ENCODE measurements at regions not wholly inside any gene's neighbourhood (a gene's known extent, or its start where the extent isn't known, plus 50 kb on each side); places are given as distances from the start of the nearest gene placed in this dataset.

GRCh38 chr7:155229548-155230168, 68.0 kb upstream of the INSIG1 start:
- TF ChIP-seq POLR2AphosphoS5 (IDR thresholded peaks at IDR 0.05; ENCODE audit: borderline replicate concordance, low read depth, low read length) (no peak), EZH2 (IDR thresholded peaks at IDR 0.05) (no peak), FOXP2 (optimal IDR thresholded peaks at IDR 0.05; ENCODE audit: control extremely low read depth, extremely low read length, insufficient read depth) (no peak)

All from SK-N-MC (cell line).